NCI-H146 (cell line): ENCODE measurements at regions not wholly inside any gene's neighbourhood (a gene's known extent, or its start where the extent isn't known, plus 50 kb on each side); places are given as distances from the start of the nearest gene placed in this dataset.

Experiments used
- DNase-seq: peaks from one replicate; lab custom pipeline; 2025; lab: John Stamatoyannopoulos, UW

GRCh38 chr3:110106805-110107204 lies 769.5 kb upstream of the DPPA4 start:
- DNase-seq, result no peak

- no peak for DNase-seq
These were observed 786.6 kb upstream of the DPPA4 start for GRCh38 chr3:110123946-110124345.

- no peak for DNase-seq
These were observed 788.7 kb upstream of the DPPA4 start for GRCh38 chr3:110126065-110126464.

- no peak for DNase-seq
These were observed 796.6 kb upstream of the DPPA4 start for GRCh38 chr3:110133971-110134370.

- no peak for DNase-seq
These were observed 801.7 kb upstream of the DPPA4 start for GRCh38 chr3:110139048-110139447.

- DNase-seq, result no peak
These were observed 802.5 kb upstream of the DPPA4 start for GRCh38 chr3:110139821-110140220.

- no peak for DNase-seq
These were observed 812.4 kb upstream of the DPPA4 start for GRCh38 chr3:110149763-110150162.

GRCh38 chr3:110157221-110157620 lies 819.9 kb upstream of the DPPA4 start:
- DNase-seq, result no peak

GRCh38 chr3:110164632-110165369 lies 827.5 kb upstream of the DPPA4 start:
- DNase-seq, result no peak

GRCh38 chr3:110165370-110165743 lies 828.0 kb upstream of the DPPA4 start:
- no peak for DNase-seq

GRCh38 chr3:110165753-110166152 lies 828.4 kb upstream of the DPPA4 start:
- DNase-seq, result no peak

GRCh38 chr3:110166791-110167190 lies 829.4 kb upstream of the DPPA4 start:
- no peak for DNase-seq

- no peak for DNase-seq
These were observed 837.6 kb upstream of the DPPA4 start for GRCh38 chr3:110174908-110175307.

GRCh38 chr3:110178965-110179364 lies 841.6 kb upstream of the DPPA4 start:
- DNase-seq, result no peak

- no peak for DNase-seq
These were observed 843.4 kb upstream of the DPPA4 start for GRCh38 chr3:110180733-110181132.

GRCh38 chr3:110181226-110181625 lies 843.9 kb upstream of the DPPA4 start:
- no peak for DNase-seq

GRCh38 chr3:110184536-110184935 lies 847.2 kb upstream of the DPPA4 start:
- no peak for DNase-seq

- DNase-seq, result no peak
These were observed 855.7 kb upstream of the DPPA4 start for GRCh38 chr3:110193074-110193473.

GRCh38 chr3:110198717-110199587 lies 861.6 kb upstream of the DPPA4 start:
- no peak for DNase-seq

GRCh38 chr3:110199588-110199943 lies 862.2 kb upstream of the DPPA4 start:
- DNase-seq, result no peak

GRCh38 chr3:110210086-110210660 lies 861.4 kb upstream of the NECTIN3 start:
- DNase-seq, result no peak

- DNase-seq, result no peak
These were observed 845.0 kb upstream of the NECTIN3 start for GRCh38 chr3:110226645-110227044.

GRCh38 chr3:110227991-110228390 lies 843.6 kb upstream of the NECTIN3 start:
- DNase-seq, result no peak
